ENCODE measurements at regions not wholly inside any gene's neighbourhood (a gene's known extent, or its start where the extent isn't known, plus 50 kb on each side); places are given as distances from the start of the nearest gene placed in this dataset.

DNA sequence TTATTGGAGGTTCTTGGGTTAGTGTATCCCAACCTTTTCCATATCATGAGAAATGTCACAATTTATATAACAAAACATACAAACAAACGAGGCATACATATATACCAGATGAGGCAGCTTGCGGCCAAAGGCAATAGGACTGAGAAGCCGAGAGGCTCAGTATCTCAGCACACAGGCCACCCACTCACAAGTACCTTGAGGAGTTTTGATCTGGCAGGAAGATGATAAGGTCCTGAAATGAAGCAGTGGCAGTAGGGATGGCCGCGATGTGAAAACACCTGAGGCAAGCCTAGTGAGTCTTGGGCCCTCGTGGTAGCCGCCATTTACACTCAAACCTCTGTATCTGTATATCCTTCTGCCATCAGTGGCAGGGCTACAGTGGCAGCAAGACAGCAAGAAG lies 55.3 kb upstream of the PRPS1 start:
- H3K27ac ChIP-seq (ENCODE audit: low read depth, low read length) = peak overlapping the region; percentile 96; the same call in 1 of the 2 replicates
- peaks cover 32% of the 10 kb centered on the region for H3K4me1 ChIP-seq (ENCODE audit: control insufficient read depth, insufficient read depth, low read length, unreplicated experiment)
- no peaks in the 10 kb centered on the region for H3K27me3 ChIP-seq (ENCODE audit: insufficient read depth, low read length)

DNA sequence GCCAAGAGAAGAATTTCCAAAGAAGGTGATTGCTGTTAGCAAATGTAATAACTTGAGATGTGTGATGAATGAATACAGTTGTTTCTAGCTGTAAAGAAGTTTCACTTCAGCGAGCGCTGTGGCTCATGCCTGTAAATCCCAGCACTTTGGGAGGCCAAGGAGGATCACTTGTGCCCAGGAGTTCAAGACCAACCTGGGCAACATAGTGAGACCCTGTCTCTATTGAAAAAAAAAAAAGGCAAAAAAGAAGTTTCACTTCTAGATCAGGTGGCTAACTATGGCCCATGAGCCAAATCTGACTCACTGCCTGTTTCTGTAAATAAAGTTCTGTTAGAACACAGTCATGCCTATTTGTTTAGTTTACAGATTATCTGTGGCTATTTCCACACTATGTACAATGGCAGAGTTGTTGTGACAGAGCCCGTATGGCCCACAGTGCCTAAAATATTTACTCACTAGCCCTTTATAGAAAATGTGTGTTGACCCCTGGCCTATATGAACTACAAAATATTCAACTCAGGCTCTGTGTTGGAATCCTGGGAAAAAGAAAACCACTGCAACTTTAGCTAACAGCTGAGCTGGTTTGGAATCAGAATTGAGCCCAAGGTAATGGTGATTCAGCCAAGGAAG lies 54.1 kb upstream of the PRPS1 start:
- no peak overlapping the region for H3K4me3 ChIP-seq (ENCODE audit: low read depth, low read length)
- no peaks in the 10 kb centered on the region for H3K36me3 ChIP-seq (ENCODE audit: insufficient read depth, low read length)
- H3K4me1 ChIP-seq (ENCODE audit: control insufficient read depth, insufficient read depth, low read length, unreplicated experiment) = peaks cover 32% of the 10 kb centered on the region
- H2AFZ ChIP-seq (ENCODE audit: low read length, unreplicated experiment) = peak overlapping the region; percentile 22
- H3K27ac ChIP-seq (ENCODE audit: low read depth, low read length) = peak overlapping the region; percentile 96
- H3K79me2 ChIP-seq (ENCODE audit: control insufficient read depth, insufficient read depth, low read length, unreplicated experiment) = no peaks in the 10 kb centered on the region
- H3K27me3 ChIP-seq (ENCODE audit: insufficient read depth, low read length) = no peaks in the 10 kb centered on the region

More for the DNA sequence above, 55.3 kb upstream of the PRPS1 start:
- no peaks in the 10 kb centered on the region for H3K79me2 ChIP-seq (ENCODE audit: control insufficient read depth, insufficient read depth, low read length, unreplicated experiment)
- H2AFZ ChIP-seq (ENCODE audit: low read length, unreplicated experiment) = no peak overlapping the region
- H3K36me3 ChIP-seq (ENCODE audit: insufficient read depth, low read length) = no peaks in the 10 kb centered on the region
- no peak overlapping the region for H3K4me3 ChIP-seq (ENCODE audit: low read depth, low read length)

DNA sequence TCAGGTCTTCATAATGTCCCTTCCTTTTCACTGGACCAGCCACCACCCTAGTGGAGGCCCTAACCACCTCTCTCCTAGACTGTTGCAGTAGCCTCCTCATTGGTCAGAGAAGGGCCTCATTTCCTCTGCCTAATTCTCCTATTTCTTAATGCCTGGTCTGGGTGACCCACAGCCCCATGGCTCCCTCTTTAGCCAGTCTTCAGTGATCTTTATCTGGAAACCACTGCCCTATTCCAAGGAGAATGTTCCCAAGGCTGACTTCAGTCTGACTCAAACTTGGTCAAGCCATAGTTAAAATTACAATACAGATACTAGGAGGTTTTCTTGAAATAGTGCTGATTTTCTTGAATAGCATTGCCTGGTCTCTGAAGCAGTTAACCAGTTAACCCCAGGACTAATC lies 53.6 kb upstream of the PRPS1 start:
- H3K27ac ChIP-seq (ENCODE audit: low read depth, low read length) = peak overlapping the region; percentile 96
- no peaks in the 10 kb centered on the region for H3K79me2 ChIP-seq (ENCODE audit: control insufficient read depth, insufficient read depth, low read length, unreplicated experiment)
- peak overlapping the region; percentile 22 for H2AFZ ChIP-seq (ENCODE audit: low read length, unreplicated experiment)

DNA sequence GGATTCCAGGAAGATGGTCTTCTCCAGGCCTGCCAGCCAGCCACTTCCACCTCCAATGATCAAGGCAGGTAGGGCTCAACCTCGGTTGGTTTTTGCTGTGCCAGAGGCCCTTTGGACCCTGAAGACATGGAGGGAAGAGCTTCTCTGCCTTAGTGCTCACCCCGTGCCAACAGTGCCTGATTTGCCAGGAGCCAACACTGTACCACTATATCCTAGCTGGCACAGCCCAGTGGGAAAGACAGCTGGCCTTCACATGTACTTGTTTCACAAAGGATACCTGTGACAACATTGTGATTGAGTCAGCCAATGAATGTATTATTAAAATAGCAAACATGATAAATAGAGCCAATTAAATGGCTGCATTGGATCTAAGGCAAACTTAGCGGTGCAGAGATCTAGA lies 51.9 kb upstream of the PRPS1 start:
- Histone ChIP-seq H3K36me3 (ENCODE audit: insufficient read depth, low read length) (no peaks in the 10 kb centered on the region), H3K4me3 (ENCODE audit: low read depth, low read length) (no peak overlapping the region), H2AFZ (ENCODE audit: low read length, unreplicated experiment) (no peak overlapping the region), H3K79me2 (ENCODE audit: control insufficient read depth, insufficient read depth, low read length, unreplicated experiment) (no peaks in the 10 kb centered on the region), H3K27me3 (ENCODE audit: insufficient read depth, low read length) (no peaks in the 10 kb centered on the region), H3K4me1 (ENCODE audit: control insufficient read depth, insufficient read depth, low read length, unreplicated experiment) (peaks cover 27% of the 10 kb centered on the region), H3K27ac (ENCODE audit: low read depth, low read length) (no peak overlapping the region)

More for the DNA sequence above, 53.6 kb upstream of the PRPS1 start:
- H3K4me3 ChIP-seq (ENCODE audit: low read depth, low read length) = no peak overlapping the region
- H3K36me3 ChIP-seq (ENCODE audit: insufficient read depth, low read length) = no peaks in the 10 kb centered on the region
- peaks cover 32% of the 10 kb centered on the region for H3K4me1 ChIP-seq (ENCODE audit: control insufficient read depth, insufficient read depth, low read length, unreplicated experiment)
- no peaks in the 10 kb centered on the region for H3K27me3 ChIP-seq (ENCODE audit: insufficient read depth, low read length)

DNA sequence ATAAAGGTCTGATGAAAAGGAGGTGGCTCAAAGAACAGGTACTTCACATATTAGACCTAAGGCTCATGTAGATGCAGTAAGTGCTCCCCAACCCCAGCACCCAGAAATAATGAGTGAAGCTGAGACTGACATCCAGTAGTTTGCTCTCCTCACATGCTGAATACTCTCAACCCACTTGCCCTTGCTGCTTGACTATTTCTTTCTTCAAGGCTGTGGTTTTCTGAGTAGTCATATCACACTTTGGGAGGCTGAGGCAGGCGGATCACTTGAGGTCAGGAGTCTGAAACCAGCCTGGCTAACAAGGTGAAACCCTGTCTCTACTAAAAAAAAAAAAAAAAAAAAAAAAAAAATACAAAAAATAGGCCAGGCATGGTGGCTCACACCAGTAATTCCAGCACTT lies 51.5 kb upstream of the PRPS1 start:
- H3K4me3 ChIP-seq (ENCODE audit: low read depth, low read length) = no peak overlapping the region
- peaks cover 26% of the 10 kb centered on the region for H3K4me1 ChIP-seq (ENCODE audit: control insufficient read depth, insufficient read depth, low read length, unreplicated experiment)
- no peak overlapping the region for H3K27ac ChIP-seq (ENCODE audit: low read depth, low read length)
- no peaks in the 10 kb centered on the region for H3K27me3 ChIP-seq (ENCODE audit: insufficient read depth, low read length)
- no peaks in the 10 kb centered on the region for H3K79me2 ChIP-seq (ENCODE audit: control insufficient read depth, insufficient read depth, low read length, unreplicated experiment)
- no peaks in the 10 kb centered on the region for H3K36me3 ChIP-seq (ENCODE audit: insufficient read depth, low read length)
- no peak overlapping the region for H2AFZ ChIP-seq (ENCODE audit: low read length, unreplicated experiment)

DNA sequence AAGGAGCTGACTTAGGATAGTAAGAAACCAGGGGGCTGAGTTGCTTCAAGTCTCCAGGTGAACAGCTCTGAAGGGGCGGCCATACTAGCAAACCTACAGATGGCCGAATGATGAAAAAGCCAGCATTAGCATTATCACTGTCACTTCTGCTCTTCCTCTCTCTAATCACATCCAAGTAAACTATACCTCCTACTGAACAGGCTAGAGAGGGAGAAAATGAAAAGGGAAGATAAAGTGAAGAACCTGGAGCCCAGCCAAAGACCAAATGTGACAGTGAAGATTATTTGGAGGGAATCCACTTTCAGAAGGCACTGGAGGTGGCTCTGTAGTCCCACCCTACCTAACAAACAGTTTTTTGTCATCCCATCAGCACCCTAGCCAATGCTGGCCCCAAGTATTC lies 50.4 kb upstream of the PRPS1 start:
- no peak overlapping the region for H2AFZ ChIP-seq (ENCODE audit: low read length, unreplicated experiment)

More for the DNA sequence above, 50.4 kb upstream of the PRPS1 start:
- H3K27ac ChIP-seq (ENCODE audit: low read depth, low read length) = no peak overlapping the region
- H3K79me2 ChIP-seq (ENCODE audit: control insufficient read depth, insufficient read depth, low read length, unreplicated experiment) = no peaks in the 10 kb centered on the region
- H3K4me3 ChIP-seq (ENCODE audit: low read depth, low read length) = no peak overlapping the region
- no peaks in the 10 kb centered on the region for H3K27me3 ChIP-seq (ENCODE audit: insufficient read depth, low read length)
- no peaks in the 10 kb centered on the region for H3K36me3 ChIP-seq (ENCODE audit: insufficient read depth, low read length)
- H3K4me1 ChIP-seq (ENCODE audit: control insufficient read depth, insufficient read depth, low read length, unreplicated experiment) = peaks cover 26% of the 10 kb centered on the region

All from ACC112 (cell line).